ENCODE measurements at regions not wholly inside any gene's neighbourhood (a gene's known extent, or its start where the extent isn't known, plus 50 kb on each side); places are given as distances from the start of the nearest gene placed in this dataset.

GRCh38 chr14:31927348-31927832 is 149.7 kb upstream of the ARHGAP5 start:
- Histone ChIP-seq H3K4me3 (no peak overlapping the region), H3K4me1 (peaks cover 6 to 42% (median 25%) of the 10 kb centered on the region in 12 donors), H3K9me3 (no peaks in the 10 kb centered on the region), H3K27me3 (no peaks in the 10 kb centered on the region), H3K27ac (peak overlapping the region; percentile 70 to 91 (median 82)), H3K36me3 (no peaks in the 10 kb centered on the region)
- 10 to 16% (median 12%) methylated on average over 6 of the region's 6 CpGs for WGBS, 4 donors
- peak in 4 of 5 donors; percentile 44 to 67 (median 54) for DNase-seq
- intact Hi-C loops (cut with DNase I): loop anchor here in 5 of 10 donors (2.0 to 10.0 kb wide), 10 partner anchors 50 to 635 kb away; partner anchors contain the start of genes ARHGAP5 (in 3 of the 5), NUBPL (in 2 of the 5), RNU6-7 (in 1 of the 5) and RNU6-8 (in 1 of the 5)
- peak; percentile 64 to 85 (median 76) for ATAC-seq
- TF ChIP-seq, protein P1, sequence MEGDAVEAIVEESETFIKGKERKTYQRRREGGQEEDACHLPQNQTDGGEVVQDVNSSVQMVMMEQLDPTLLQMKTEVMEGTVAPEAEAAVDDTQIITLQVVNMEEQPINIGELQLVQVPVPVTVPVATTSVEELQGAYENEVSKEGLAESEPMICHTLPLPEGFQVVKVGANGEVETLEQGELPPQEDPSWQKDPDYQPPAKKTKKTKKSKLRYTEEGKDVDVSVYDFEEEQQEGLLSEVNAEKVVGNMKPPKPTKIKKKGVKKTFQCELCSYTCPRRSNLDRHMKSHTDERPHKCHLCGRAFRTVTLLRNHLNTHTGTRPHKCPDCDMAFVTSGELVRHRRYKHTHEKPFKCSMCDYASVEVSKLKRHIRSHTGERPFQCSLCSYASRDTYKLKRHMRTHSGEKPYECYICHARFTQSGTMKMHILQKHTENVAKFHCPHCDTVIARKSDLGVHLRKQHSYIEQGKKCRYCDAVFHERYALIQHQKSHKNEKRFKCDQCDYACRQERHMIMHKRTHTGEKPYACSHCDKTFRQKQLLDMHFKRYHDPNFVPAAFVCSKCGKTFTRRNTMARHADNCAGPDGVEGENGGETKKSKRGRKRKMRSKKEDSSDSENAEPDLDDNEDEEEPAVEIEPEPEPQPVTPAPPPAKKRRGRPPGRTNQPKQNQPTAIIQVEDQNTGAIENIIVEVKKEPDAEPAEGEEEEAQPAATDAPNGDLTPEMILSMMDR (IDR thresholded peaks at IDR 0.05): no peak
- TF ChIP-seq POLR2A (IDR thresholded peaks at IDR 0.05): no peak

DNA sequence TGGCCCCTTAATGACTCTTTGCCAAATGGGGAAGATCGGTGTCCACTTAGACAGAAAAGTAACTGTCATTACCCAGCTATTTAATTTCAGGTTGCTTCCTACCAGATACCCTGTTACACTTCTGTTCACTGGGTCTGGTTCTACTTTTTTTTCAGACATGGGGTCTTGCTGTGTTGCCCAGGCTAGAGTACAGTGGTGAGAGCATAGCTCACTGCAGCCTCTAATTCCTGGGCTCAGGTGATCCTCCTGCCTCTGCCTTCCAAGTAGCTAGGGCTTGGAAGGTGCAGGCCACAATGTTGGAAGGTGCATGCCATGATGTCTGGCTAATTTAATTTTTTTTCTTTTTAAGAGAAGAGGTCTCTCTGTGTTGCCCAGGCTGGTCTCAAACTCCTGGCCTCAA is 147.0 kb upstream of the ARHGAP5 start:
- TF ChIP-seq, protein P1 (IDR thresholded peaks at IDR 0.05): no peak
- no peak for TF ChIP-seq POLR2A (IDR thresholded peaks at IDR 0.05)
- Histone ChIP-seq H3K27ac (no peak overlapping the region), H3K9me3 (no peaks in the 10 kb centered on the region), H3K27me3 (no peaks in the 10 kb centered on the region), H3K4me3 (no peak overlapping the region), H3K36me3 (no peaks in the 10 kb centered on the region), H3K4me1 (peaks cover 6 to 58% (median 31%) of the 10 kb centered on the region in 12 donors)
- intact Hi-C loops (cut with DNase I): loop anchor here in 6 of 10 donors (2.0 to 10.0 kb wide), 7 partner anchors 142 to 635 kb away; partner anchors contain the start of gene ARHGAP5 (in 1 of the 6)
- DNase-seq: no peak
- 80 to 94% (median 90%) methylated on average over 1 of the region's 1 CpG for WGBS, 4 donors
- ATAC-seq: no peak

- 80 to 93% (median 88%) methylated on average over 3 of the region's 3 CpGs for WGBS, 4 donors
Measured at GRCh38 chr14:31930493-31931240, 146.4 kb upstream of the ARHGAP5 start.

More at GRCh38 chr14:31930493-31931240, 146.4 kb upstream of the ARHGAP5 start:
- H3K4me3 ChIP-seq: no peak overlapping the region
- H3K36me3 ChIP-seq: no peaks in the 10 kb centered on the region
- ATAC-seq (no peak), DNase-seq (no peak)
- H3K4me1 ChIP-seq: peaks cover 6 to 60% (median 35%) of the 10 kb centered on the region in 12 donors
- TF ChIP-seq, protein P1 (IDR thresholded peaks at IDR 0.05): no peak
- no peak for TF ChIP-seq POLR2A (IDR thresholded peaks at IDR 0.05)
- H3K27ac ChIP-seq: no peak overlapping the region
- no peaks in the 10 kb centered on the region for H3K27me3 ChIP-seq
- H3K9me3 ChIP-seq: no peaks in the 10 kb centered on the region
- intact Hi-C loops (cut with DNase I): loop anchor here in 6 of 10 donors (2.0 to 10.0 kb wide), 7 partner anchors 142 to 634 kb away; partner anchors contain the start of gene ARHGAP5 (in 1 of the 6)

All from heart left ventricle (tissue), 16 donors.